NCI-H2196 (cell line): ENCODE measurements at regions not wholly inside any gene's neighbourhood (a gene's known extent, or its start where the extent isn't known, plus 50 kb on each side); places are given as distances from the start of the nearest gene placed in this dataset.
"Not testable (repeated sequence)": the region's sequence is repeated elsewhere in the genome, so short reads cannot be mapped to it uniquely, and the experiment has no call there.

Source experiments
- DNase-seq: peaks from one replicate; lab custom pipeline; 2025; ENCODE audit not compliant: unreplicated experiment; lab: John Stamatoyannopoulos, UW

DNA sequence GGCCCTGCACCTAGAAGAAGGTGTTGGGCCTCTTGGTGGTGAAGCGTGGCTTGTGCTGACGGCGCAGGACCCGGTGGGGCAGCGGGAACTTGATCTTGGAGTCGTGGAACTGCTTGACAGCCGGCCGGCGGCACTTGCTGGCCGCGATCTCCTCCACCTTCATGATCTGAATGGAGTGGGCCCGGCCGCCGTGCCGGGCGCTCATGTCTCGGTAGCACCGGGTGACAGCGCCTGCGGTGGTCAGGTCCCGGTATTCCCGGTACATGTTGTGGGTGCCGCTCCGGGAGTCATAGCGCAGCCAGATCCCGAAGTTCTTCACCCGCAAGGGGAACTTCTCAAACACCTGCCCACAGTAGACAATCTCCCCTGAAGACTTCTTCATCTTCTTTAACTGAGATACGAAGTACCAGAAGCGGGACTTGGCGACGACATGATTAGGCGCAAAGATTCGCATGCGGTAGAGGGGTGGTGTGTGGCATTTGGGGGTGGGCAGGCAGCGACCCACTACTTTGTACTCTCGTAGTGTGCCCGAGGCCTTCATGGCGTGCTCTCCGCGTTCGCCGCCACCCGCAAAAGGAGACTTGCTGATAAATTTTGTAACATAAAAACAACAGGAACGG is 92.1 kb upstream of the MSH6 start:
- not testable (repeated sequence) for DNase-seq

DNA sequence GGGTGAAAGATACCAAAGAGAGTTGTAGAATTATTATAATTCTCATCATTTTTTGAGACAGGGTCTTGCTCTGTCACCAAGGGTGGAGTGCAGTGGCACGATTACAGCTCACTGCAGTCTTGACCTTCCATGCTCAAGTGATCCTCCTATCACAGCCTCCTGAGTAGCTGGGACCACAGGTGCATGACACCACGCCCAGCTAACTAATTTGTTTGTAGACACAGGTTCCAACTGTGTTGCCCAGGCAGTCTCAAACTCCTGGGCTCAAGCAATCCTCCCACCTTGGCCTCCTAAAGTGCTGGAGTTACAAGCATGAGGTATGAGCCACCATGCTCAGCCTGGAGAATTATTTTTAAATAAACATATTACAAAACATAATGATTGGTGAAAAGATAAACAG is 92.8 kb upstream of the MSH6 start:
- no peak for DNase-seq

GRCh38 chr2:47689118-47689517 is 93.8 kb upstream of the MSH6 start:
- DNase-seq, result not testable (repeated sequence)

DNA sequence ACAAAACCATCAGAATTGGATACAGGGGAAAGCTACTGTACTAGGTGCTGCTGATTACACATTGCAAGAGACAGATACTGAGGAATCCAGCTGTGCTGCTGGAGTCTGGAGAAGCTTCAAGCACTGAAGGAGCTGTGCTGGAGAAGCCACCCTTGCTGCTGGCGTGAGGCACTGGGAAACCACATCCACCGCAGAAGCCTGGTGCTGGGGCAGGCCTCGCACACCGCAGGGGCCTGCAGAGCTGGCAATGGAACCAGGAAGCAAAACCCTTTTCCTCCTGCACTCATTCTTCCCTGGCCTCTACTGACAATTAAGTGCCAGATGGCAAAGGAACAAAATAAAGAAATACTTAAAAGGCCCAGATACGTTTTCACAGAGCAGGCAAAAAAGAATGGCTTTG is 94.4 kb upstream of the MSH6 start:
- DNase-seq, result peak; percentile 73

DNA sequence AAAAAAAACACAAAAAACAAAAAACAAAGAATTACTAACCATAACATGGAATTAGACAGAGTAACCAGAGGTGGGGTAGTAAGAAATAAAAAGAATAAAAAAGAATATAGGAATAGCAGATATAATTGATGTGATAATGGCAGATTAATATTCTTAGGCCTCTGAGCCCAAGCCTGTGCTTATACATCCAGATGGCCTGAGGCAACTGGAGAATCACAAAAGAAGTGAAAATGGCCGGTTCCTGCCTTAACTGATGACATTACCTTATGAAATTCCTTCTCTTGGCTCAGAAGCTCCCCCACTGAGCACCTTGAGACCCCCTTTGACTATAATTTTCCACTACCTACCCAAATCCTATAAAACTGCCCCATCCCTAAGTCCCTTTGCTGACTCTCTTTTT is 95.1 kb upstream of the MSH6 start:
- no peak for DNase-seq

GRCh38 chr2:47686018-47686417 is 96.9 kb upstream of the MSH6 start:
- no peak for DNase-seq

DNA sequence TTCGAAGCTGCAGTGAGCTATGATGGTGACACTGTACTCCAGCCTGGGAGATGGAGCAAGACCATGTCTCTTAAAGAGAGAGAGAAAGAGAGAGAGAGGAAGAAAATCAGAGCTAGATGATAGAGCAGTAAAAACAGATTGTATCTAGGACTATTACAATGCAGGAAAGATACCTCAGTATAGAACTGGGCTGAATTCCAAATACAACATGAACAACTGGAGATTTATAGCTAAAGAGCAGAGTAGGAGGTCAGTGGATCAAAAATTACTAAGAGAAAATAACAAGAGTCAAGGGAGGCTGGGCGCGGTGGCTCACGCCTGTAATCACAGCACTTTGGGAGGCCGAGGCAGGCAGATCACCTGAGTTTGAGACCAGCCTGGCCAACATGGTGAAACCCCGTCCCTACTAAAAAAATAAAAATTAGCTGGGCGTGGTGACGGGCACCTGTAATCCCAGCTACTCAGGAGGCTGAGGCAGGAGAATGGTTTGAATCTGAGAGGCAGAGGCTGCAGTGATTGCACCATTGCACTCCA is 100.7 kb upstream of the MSH6 start:
- DNase-seq, result no peak

GRCh38 chr2:47676261-47676926 is 105.6 kb upstream of the KCNK12 start:
- DNase-seq, result no peak

GRCh38 chr2:47675196-47675825 is 104.5 kb upstream of the KCNK12 start:
- DNase-seq, result peak; percentile 36

DNA sequence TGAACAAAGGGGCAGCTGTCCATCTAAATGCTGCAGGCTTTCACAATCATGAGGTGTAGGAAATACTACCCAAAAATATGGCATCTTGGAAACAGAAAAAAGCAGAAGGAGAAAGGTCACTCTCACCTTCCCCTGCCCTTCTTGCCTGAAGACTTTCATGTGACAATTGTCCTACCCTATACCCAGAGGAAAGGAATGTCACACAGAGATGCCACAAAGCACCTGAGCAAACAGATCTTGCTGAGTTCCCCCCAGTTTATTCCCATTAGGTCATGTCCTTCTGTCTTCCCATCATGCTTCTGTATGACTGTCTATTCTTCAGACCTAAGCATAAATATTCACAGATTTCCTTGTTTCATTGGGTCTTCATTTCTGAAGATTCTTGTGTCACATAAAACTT is 95.5 kb upstream of the KCNK12 start:
- DNase-seq, result no peak

- no peak for DNase-seq
Measured at GRCh38 chr2:47664817-47665216, 94.0 kb upstream of the KCNK12 start.

GRCh38 chr2:47662552-47662951 is 91.8 kb upstream of the KCNK12 start:
- no peak for DNase-seq

- no peak for DNase-seq
Measured at GRCh38 chr2:47661310-47661709, 90.5 kb upstream of the KCNK12 start.

DNA sequence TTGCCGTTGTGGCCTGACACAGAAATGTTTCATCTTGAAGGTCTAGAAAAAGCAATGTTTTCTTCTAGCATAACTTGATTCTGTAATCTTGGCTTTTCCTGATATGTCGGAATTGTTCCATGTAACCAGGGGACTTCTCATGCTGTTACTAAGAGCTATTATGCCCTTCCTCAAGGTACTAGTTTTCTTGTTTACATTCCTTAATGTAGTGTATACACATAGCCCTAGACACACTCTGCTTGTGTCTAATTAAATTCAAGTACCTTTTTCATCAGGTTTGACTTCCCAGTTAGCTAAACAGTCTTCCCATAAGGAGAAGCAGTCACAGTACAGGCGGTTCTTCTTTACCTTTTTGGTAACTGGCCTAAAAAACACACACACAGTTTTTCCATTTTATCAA is 89.4 kb upstream of the KCNK12 start:
- no peak for DNase-seq

DNA sequence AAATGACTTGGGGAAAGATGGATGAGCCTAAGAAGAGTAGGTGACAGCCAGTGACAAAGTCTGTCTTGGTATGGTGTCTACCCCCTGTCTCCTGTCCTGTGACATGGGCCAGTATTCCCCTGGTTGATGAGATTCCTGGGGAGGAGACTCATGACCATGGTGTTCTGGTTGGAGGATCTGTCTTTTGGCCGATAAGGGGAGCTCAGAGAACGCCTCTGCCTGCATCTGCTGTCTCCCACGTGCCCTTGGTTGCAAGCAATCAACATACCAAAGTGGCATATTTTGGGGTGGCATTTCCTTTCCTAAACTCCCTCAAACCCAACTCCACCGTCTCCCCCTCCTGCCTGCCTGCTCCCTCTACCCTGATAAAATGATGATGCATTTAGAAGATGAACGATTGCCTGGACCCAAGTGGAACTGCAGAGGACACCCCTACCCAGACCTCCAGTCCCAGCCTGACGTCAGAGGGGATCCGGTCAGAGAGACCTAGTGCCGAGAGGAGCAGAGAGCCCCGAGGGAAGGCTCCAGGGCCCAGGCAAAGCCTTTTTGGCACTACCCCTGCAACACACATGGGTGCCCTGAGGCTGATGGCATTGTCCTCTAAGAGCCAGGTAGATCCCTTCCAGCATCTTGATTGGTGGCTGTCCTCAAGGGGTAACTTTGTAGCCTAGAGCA is 88.0 kb upstream of the KCNK12 start:
- no peak for DNase-seq

DNA sequence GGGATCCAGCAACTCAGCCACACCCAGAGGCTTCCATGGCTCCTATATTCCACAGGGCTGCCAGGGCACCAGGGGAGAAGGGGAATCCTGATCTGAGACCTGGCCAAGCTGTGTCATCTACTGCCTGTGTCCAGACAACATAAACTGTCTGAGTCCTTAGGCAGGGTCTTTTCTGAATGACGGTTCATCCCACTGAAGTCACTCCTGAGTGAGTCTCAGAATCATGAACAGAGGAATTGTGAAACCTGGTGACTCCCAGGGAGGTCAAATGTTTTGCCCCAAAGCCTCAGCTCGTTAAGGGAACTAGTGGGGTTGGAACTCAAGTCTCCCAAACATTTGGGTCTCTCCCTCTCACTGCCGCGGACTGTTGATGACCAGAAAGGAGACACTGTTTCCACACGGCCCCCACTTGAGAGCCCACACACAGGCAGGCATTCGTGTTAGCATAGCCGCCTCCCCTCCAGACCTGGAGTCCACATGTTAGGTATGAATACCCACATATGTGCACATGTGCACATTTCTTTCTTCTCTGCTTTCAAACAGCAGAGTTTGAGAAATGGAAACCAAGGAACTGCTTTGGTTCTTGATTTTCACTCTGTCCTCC is 87.2 kb upstream of the KCNK12 start:
- no peak for DNase-seq

DNA sequence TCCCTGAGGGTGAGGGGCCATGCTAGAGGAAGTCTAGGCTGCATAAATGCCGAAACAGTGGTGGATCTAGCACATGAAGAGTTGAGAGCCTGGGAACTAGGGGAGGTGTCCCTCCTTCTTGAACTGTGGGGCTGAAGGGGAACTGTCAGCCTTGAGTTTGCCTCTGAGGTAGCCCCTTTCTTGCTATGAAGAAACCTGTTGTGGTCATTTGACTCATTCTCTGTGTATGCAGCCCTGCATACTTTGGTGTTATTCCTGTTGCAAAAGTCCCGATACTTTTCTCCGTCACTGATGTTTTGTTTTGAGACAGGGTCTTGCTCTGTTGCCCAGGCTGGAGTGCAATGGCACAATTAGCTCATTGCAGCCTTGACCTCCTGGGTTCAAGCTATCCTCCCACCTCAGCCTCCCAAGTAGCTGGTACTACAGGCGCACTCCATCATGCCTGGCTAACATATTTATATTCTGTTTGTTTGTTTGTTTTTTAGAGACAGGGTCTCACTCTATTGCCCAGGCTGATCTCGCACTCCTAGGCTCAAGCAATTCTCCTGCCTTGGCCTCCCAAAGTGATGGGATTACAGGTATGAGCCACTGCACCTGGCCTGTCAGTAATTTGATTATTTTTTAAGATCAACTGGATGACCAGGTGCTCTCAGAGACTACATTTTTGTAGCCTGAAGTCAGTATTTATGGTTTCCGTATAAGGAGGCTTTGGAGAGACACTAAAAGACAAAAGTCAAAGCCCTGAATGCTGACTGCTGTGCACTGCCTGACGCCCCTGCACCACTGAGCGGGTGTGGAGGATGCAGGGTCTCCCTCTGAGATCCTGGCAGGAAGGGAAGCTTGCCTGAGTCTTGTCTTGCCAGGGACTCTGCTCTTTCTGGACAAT is 86.2 kb upstream of the KCNK12 start:
- peak; percentile 22 for DNase-seq

DNA sequence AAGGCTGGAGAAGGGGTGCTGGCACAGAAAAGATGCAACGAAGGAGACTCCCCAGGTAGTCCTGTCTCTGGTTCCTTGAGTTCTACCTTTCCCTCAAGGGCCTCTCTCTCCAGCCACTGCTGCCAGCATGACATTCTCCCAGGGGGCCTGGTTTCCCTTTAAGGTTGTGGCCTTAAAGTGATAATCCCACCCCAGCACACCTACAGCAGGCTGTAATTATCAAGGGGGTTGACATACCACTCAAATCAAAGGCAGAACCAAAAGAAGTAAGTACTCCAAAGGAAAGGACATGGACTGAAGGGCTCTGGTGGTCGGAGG is 84.7 kb upstream of the KCNK12 start:
- no peak for DNase-seq

DNA sequence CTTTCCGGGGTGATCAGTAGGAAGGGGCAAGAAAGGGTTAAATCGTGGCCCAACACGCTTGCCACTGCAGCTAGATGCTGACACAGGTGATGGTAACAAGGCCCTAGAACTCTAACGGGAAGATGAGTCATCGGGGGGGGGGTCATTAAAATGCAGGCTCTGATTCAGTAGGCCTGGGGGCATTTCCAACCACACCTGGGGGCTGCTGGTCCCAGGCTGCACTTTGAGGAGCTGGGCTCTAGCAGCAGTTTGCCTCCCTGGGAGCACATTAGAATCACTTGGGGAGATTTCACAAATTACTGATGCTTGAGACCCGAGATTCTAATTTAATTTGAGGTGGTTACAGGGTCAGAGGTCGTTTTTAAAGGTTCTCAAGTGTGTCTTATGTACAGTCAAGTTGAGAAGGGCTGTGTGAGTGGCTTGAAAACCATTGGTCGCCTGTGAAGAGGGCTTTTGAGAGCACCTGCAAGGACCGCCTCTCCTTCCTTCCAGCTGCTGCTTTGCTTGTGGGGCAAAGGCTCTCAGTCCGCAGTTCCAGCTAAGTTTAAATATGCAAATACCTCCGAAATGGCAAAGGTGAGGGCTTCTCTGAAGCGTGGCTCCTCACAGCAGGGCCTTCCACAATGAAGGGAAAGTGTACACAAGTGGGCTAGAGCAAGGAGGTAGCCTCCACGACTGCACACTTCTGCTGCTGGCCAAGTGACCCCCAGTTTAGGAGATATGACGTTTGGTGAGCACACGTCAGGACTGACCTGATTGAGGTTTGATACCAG is 84.2 kb upstream of the KCNK12 start:
- peak; percentile 31 for DNase-seq
